Vagina (tissue), 2 donors: ENCODE measurements at regions not wholly inside any gene's neighbourhood (a gene's known extent, or its start where the extent isn't known, plus 50 kb on each side); places are given as distances from the start of the nearest gene placed in this dataset.

Source experiments
- DNase-seq, 2 donors: peaks; one replicate each; pipeline ENCODE4 v3.0.0-alpha.2; 2017; ENCODE audit errors: extremely low spot score in 2 of 2
- H3K27ac ChIP-seq: fragments of 200-600 bp; sonication (generic); one replicate; pipeline ENCODE4 v1.5.1; 2019
- H3K27me3 ChIP-seq: fragments of 200-600 bp; sonication (generic); one replicate; pipeline ENCODE4 v1.5.1; 2019
- H3K36me3 ChIP-seq, 2 donors: fragments of 200-600 bp; sonication (generic); one replicate each; pipeline ENCODE4 v1.5.1; 2017 to 2019
- H3K4me1 ChIP-seq: fragments of 200-600 bp; sonication (generic); one replicate; pipeline ENCODE4 v1.5.1; 2019
- H3K4me3 ChIP-seq, 2 donors: fragments of 200-600 bp; sonication (generic); 1 replicate in 1 of 2; 2 replicates in 1 of 2; pipeline ENCODE4 v1.5.1; 2016 to 2019
- H3K9me3 ChIP-seq: fragments of 200-600 bp; sonication (generic); one replicate; pipeline ENCODE4 v1.5.1; 2019
- CTCF ChIP-seq, 3 experiments: fragments of 450-650 bp in 2 of 3; fragments of 200-600 bp in 1 of 3; sonication (generic) in 1 of 3; IDR thresholded peaks; one replicate each; pipeline ENCODE4 v1.5.1; 2017 to 2019; ENCODE audit warnings: antibody characterized with exemption in 3 of 3, mild to moderate bottlenecking in 2 of 3, moderate library complexity in 2 of 3
- POLR2A ChIP-seq, 2 donors: fragments of 450-650 bp; IDR thresholded peaks; one replicate each; pipeline ENCODE4 v1.6.1; 2017; ENCODE audit warnings: antibody characterized with exemption in 2 of 2, mild to moderate bottlenecking in 2 of 2, moderate library complexity in 2 of 2
- POLR2AphosphoS5 ChIP-seq, 2 donors: sonication (generic); formaldehyde crosslinking; IDR thresholded peaks; one replicate each; pipeline ENCODE4 v1.9.0; 2017; ENCODE audit warnings: antibody characterized with exemption in 2 of 2, mild to moderate bottlenecking in 2 of 2, low read depth in 1 of 2; ENCODE audit not compliant: insufficient read depth in 1 of 2
- intact Hi-C: fragments of 100-400 bp; cut with DNase I; formaldehyde crosslinking; loops from one replicate; pipeline ENCODE4 v1.15.1; 2023

GRCh38 chr18:67695684-67696083, 179.2 kb upstream of the DSEL start:
- DNase-seq = no peak
- no peaks in the 10 kb centered on the region for H3K36me3 ChIP-seq
- H3K27me3 ChIP-seq = no peaks in the 10 kb centered on the region
- H3K4me3 ChIP-seq = no peak overlapping the region
- no peak overlapping the region for H3K27ac ChIP-seq
- H3K9me3 ChIP-seq = no peaks in the 10 kb centered on the region
- intact Hi-C loops = no loop called here
- TF ChIP-seq CTCF (IDR thresholded peaks at IDR 0.05) (no peak), POLR2AphosphoS5 (IDR thresholded peaks at IDR 0.05; ENCODE audit: insufficient read depth in 1 of 2, low read depth in 1 of 2) (no peak), POLR2A (IDR thresholded peaks at IDR 0.05) (no peak)
- H3K4me1 ChIP-seq = no peaks in the 10 kb centered on the region

GRCh38 chr18:67694787-67695186, 178.3 kb upstream of the DSEL start:
- no peaks in the 10 kb centered on the region for H3K36me3 ChIP-seq
- no peak overlapping the region for H3K27ac ChIP-seq
- intact Hi-C loops = no loop called here
- no peak for DNase-seq
- H3K4me3 ChIP-seq = no peak overlapping the region
- no peaks in the 10 kb centered on the region for H3K4me1 ChIP-seq
- no peaks in the 10 kb centered on the region for H3K9me3 ChIP-seq
- H3K27me3 ChIP-seq = no peaks in the 10 kb centered on the region
- TF ChIP-seq CTCF (IDR thresholded peaks at IDR 0.05) = no peak
- TF ChIP-seq POLR2A (IDR thresholded peaks at IDR 0.05) = no peak
- TF ChIP-seq POLR2AphosphoS5 (IDR thresholded peaks at IDR 0.05; ENCODE audit: insufficient read depth in 1 of 2, low read depth in 1 of 2) = no peak

GRCh38 chr18:67692811-67693210, 176.3 kb upstream of the DSEL start:
- Histone ChIP-seq H3K27ac (no peak overlapping the region), H3K36me3 (no peaks in the 10 kb centered on the region), H3K9me3 (no peaks in the 10 kb centered on the region), H3K27me3 (no peaks in the 10 kb centered on the region), H3K4me1 (no peaks in the 10 kb centered on the region), H3K4me3 (no peak overlapping the region)
- intact Hi-C loops = no loop called here
- no peak for DNase-seq
- TF ChIP-seq CTCF (IDR thresholded peaks at IDR 0.05) (no peak), POLR2AphosphoS5 (IDR thresholded peaks at IDR 0.05; ENCODE audit: insufficient read depth in 1 of 2, low read depth in 1 of 2) (no peak), POLR2A (IDR thresholded peaks at IDR 0.05) (no peak)

DNA sequence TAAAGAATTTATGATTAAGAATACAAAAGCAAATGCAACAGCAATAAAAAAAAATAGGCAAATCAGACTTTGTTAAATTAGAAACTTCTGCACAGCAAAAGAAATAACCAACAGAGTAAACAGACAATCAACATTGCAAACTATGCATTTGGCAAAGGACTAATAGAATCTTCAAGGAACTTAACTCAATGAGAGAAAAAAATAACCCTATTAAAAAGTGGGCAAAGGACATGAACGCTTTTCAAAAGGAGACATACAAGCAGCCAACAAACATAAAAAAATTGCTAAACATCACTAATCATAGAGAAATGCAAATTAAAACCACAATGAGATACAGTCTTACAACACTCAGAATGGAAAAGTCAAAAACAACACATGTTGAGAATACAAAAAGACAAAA, 166.0 kb upstream of the DSEL start:
- DNase-seq = no peak
- no peaks in the 10 kb centered on the region for H3K27me3 ChIP-seq
- no peak overlapping the region for H3K27ac ChIP-seq
- no peaks in the 10 kb centered on the region for H3K4me1 ChIP-seq
- no peak overlapping the region for H3K4me3 ChIP-seq
- intact Hi-C loops = no loop called here
- TF ChIP-seq POLR2AphosphoS5 (IDR thresholded peaks at IDR 0.05; ENCODE audit: insufficient read depth in 1 of 2, low read depth in 1 of 2) = no peak
- no peak for TF ChIP-seq CTCF (IDR thresholded peaks at IDR 0.05)
- no peak for TF ChIP-seq POLR2A (IDR thresholded peaks at IDR 0.05)
- H3K9me3 ChIP-seq = no peaks in the 10 kb centered on the region
- H3K36me3 ChIP-seq = no peaks in the 10 kb centered on the region

- Histone ChIP-seq H3K27ac (no peak overlapping the region), H3K27me3 (no peaks in the 10 kb centered on the region), H3K4me1 (no peaks in the 10 kb centered on the region), H3K9me3 (no peaks in the 10 kb centered on the region), H3K4me3 (no peak overlapping the region), H3K36me3 (no peaks in the 10 kb centered on the region)
- intact Hi-C loops = no loop called here
- DNase-seq = no peak
- TF ChIP-seq CTCF (IDR thresholded peaks at IDR 0.05) (no peak), POLR2A (IDR thresholded peaks at IDR 0.05) (no peak)
Observed at GRCh38 chr18:67677489-67677888, 161.0 kb upstream of the DSEL start.
